H9 (cell line): ENCODE measurements at regions not wholly inside any gene's neighbourhood (a gene's known extent, or its start where the extent isn't known, plus 50 kb on each side); places are given as distances from the start of the nearest gene placed in this dataset.

Source experiments
- DNase-seq: peaks from one replicate; pipeline ENCODE4 v3.0.0-alpha.2; 2017
- H2AFZ ChIP-seq: one replicate; pipeline ENCODE4 v1.6.1; 2013; ENCODE audit warnings: mild to moderate bottlenecking, low read length, control low read depth, moderate library complexity
- H2AK5ac ChIP-seq: 2 replicates; pipeline ENCODE4 v1.6.1; 2013; ENCODE audit warnings: low read length, control low read depth, mixed read lengths; ENCODE audit not compliant: insufficient read length
- H2BK120ac ChIP-seq: one replicate; pipeline ENCODE4 v1.6.1; 2013; ENCODE audit warnings: low read depth, mild to moderate bottlenecking, low read length, control low read depth, inconsistent platforms; ENCODE audit not compliant: poor library complexity, severe bottlenecking
- H2BK12ac ChIP-seq: 2 replicates; pipeline ENCODE4 v1.6.1; 2013; ENCODE audit warnings: low read length, control low read depth, mixed read lengths, low read depth; ENCODE audit not compliant: insufficient read length
- H2BK15ac ChIP-seq: 2 replicates; pipeline ENCODE4 v1.6.1; 2013; ENCODE audit warnings: low read depth, low read length, control low read depth
- H2BK20ac ChIP-seq: one replicate; pipeline ENCODE4 v1.6.1; 2013; ENCODE audit warnings: low read depth, mild to moderate bottlenecking, low read length, control low read depth, inconsistent platforms; ENCODE audit not compliant: poor library complexity, severe bottlenecking
- H2BK5ac ChIP-seq: 2 replicates; pipeline ENCODE4 v1.6.1; 2013; ENCODE audit warnings: low read length, control low read depth, mixed read lengths; ENCODE audit not compliant: insufficient read length
- H3K14ac ChIP-seq: 2 replicates; pipeline ENCODE4 v1.6.1; 2013; ENCODE audit warnings: low read length, control low read depth; ENCODE audit not compliant: insufficient read depth
- H3K18ac ChIP-seq: 2 replicates; pipeline ENCODE4 v1.6.1; 2013; ENCODE audit warnings: low read depth, mild to moderate bottlenecking, mixed read lengths, low read length, control low read depth; ENCODE audit not compliant: insufficient read length
- H3K23ac ChIP-seq: 2 replicates; pipeline ENCODE4 v1.6.1; 2013; ENCODE audit warnings: low read length, control low read depth, mixed read lengths, low read depth; ENCODE audit not compliant: insufficient read length
- H3K23me2 ChIP-seq: 2 replicates; pipeline ENCODE4 v1.6.1; 2013; ENCODE audit warnings: low read depth, mild to moderate bottlenecking, mixed read lengths, low read length, control low read depth; ENCODE audit not compliant: insufficient read length, poor library complexity, severe bottlenecking
- H3K27ac ChIP-seq: 2 replicates; pipeline ENCODE4 v1.5.1; 2013; ENCODE audit warnings: low read length, control low read depth, mixed read lengths, low read depth; ENCODE audit not compliant: insufficient read length
- H3K27me3 ChIP-seq: 2 replicates; pipeline ENCODE4 v1.6.1; 2013; ENCODE audit warnings: low read length, control low read depth, inconsistent platforms; ENCODE audit not compliant: insufficient read depth
- H3K4ac ChIP-seq: 2 replicates; pipeline ENCODE4 v1.6.1; 2013; ENCODE audit warnings: low read depth, mild to moderate bottlenecking, control low read depth, inconsistent platforms, low read length, moderate library complexity
- H3K4me1 ChIP-seq: 2 replicates; pipeline ENCODE4 v1.6.1; 2013; ENCODE audit warnings: low read length, control low read depth, inconsistent platforms; ENCODE audit not compliant: insufficient read depth
- H3K4me2 ChIP-seq: 2 replicates; pipeline ENCODE4 v1.6.1; 2013; ENCODE audit warnings: low read length, control low read depth, mixed read lengths; ENCODE audit not compliant: insufficient read length, insufficient read depth
- H3K56ac ChIP-seq: 2 replicates; pipeline ENCODE4 v1.6.1; 2013; ENCODE audit warnings: low read depth, mild to moderate bottlenecking, mixed read lengths, low read length, control low read depth; ENCODE audit not compliant: insufficient read length
- H3K79me1 ChIP-seq: 2 replicates; pipeline ENCODE4 v1.6.1; 2013; ENCODE audit warnings: low read depth, mild to moderate bottlenecking, moderate library complexity, low read length, control low read depth, inconsistent platforms; ENCODE audit not compliant: insufficient read depth, poor library complexity, severe bottlenecking
- H3K79me2 ChIP-seq: 2 replicates; pipeline ENCODE4 v1.6.1; 2013; ENCODE audit warnings: low read length, control low read depth, inconsistent platforms; ENCODE audit not compliant: insufficient read depth
- H3K9ac ChIP-seq: 2 replicates; pipeline ENCODE4 v1.6.1; 2013; ENCODE audit warnings: low read length, control low read depth, mixed read lengths; ENCODE audit not compliant: insufficient read length; ENCODE audit errors: extremely low read depth
- H3K9me3 ChIP-seq: one replicate; pipeline ENCODE4 v1.6.1; 2013; ENCODE audit warnings: low read depth, low read length, inconsistent platforms; ENCODE audit not compliant: control insufficient read depth
- H3T11ph ChIP-seq: one replicate; pipeline ENCODE4 v1.6.1; 2013; ENCODE audit warnings: mild to moderate bottlenecking, low read length, control low read depth, inconsistent platforms
- H4K20me1 ChIP-seq: one replicate; pipeline ENCODE4 v1.6.1; 2013; ENCODE audit not compliant: control insufficient read depth, insufficient read length, insufficient read depth
- H4K5ac ChIP-seq: 2 replicates; pipeline ENCODE4 v1.6.1; 2013; ENCODE audit warnings: low read depth, mild to moderate bottlenecking, mixed read lengths, low read length, control low read depth; ENCODE audit not compliant: insufficient read length
- H4K8ac ChIP-seq: replicated peaks from 2 replicates; pipeline ENCODE4 v1.6.1; 2013; ENCODE audit warnings: low read length, control low read depth, mixed read lengths, low read depth; ENCODE audit not compliant: insufficient read length
- H4K91ac ChIP-seq: 2 replicates; pipeline ENCODE4 v1.6.1; 2013; ENCODE audit warnings: low read depth, mild to moderate bottlenecking, moderate library complexity, mixed read lengths, low read length, control low read depth; ENCODE audit not compliant: insufficient read length
- H3K27ac Mint-ChIP-seq, 3 experiments: 2 replicates in 2 of 3; 3 replicates in 1 of 3; pipeline ENCODE4 v1.8.0; 2020 to 2021; ENCODE audit warnings: mixed read lengths in 3 of 3, mild to moderate bottlenecking in 1 of 3, moderate library complexity in 1 of 3
- H3K27me3 Mint-ChIP-seq: 2 replicates; pipeline ENCODE4 v1.8.0; 2021; ENCODE audit warnings: low read depth, mild to moderate bottlenecking, moderate library complexity, mixed read lengths
- H3K36me3 Mint-ChIP-seq, 3 experiments: 2 replicates in 2 of 3; 3 replicates in 1 of 3; pipeline ENCODE4 v1.8.0; 2020 to 2021; ENCODE audit warnings: low read depth in 3 of 3, mixed read lengths in 3 of 3; ENCODE audit not compliant: insufficient read depth in 1 of 3
- H3K4me1 Mint-ChIP-seq, 2 experiments: 2 replicates each; pipeline ENCODE4 v1.8.0; 2020; ENCODE audit warnings: mixed read lengths in 2 of 2
- H3K4me3 Mint-ChIP-seq, 2 experiments: 2 replicates in 1 of 2; 3 replicates in 1 of 2; pipeline ENCODE4 v1.8.0; 2020 to 2021; ENCODE audit warnings: mild to moderate bottlenecking in 2 of 2, mixed read lengths in 2 of 2, moderate library complexity in 1 of 2
- H3K9me3 Mint-ChIP-seq, 2 experiments: 2 replicates in 1 of 2; 3 replicates in 1 of 2; pipeline ENCODE4 v1.8.0; 2020; ENCODE audit warnings: mild to moderate bottlenecking in 2 of 2, mixed read lengths in 2 of 2, moderate library complexity in 1 of 2
- WGBS: extraction: QIAGEN DNeasy Blood & Tissue Kit; methylation state at CpG from one replicate; pipeline ENCODE4 v1.1.7; 2013; ENCODE audit warnings: missing lambda C conversion rate, low lambda C conversion rate, mixed read lengths; ENCODE audit not compliant: insufficient read length; ENCODE audit errors: extremely low coverage; 5-methylcytosine and 5-hydroxymethylcytosine counted together
- TF ChIP-seq, protein P1 (sequence below): fragments of 200-600 bp; sonication (generic); conservative IDR thresholded peaks from 3 replicates; pipeline ENCODE4 v1.8.0; 2021; ENCODE audit warnings: antibody characterized with exemption, mild to moderate bottlenecking

DNA sequence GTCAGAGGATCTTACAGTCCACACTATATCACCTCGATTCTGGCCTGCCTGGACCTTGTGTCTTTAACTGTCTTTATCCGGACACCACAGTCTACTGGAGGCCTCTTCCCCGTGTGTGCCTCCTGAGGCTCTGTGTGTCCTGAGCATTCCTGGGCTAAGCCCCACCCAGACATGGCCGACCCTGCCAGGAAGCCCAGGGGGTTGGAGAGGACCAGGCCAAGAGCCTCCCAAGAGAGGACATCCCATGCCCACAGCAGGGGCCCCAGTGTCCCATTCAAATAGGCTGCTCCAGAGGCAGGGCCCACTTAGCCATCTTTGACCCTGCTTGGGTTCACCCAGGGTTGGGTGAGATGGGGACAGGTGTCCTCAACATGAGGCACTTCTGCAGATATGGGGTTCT lies 84.7 kb upstream of the OTOS start:
- Histone ChIP-seq H3K9me3 (no peaks in the 10 kb centered on the region), H3K23ac (no peak overlapping the region)

More for the DNA sequence above, 84.7 kb upstream of the OTOS start:
- Mint-ChIP-seq H3K36me3 (peaks cover 0 to 8% (median 2%) of the 10 kb centered on the region in 3 experiments; a peak in 3 of 7 replicates), H3K27me3 (peaks cover 39% of the 10 kb centered on the region), H3K9me3 (peaks cover 29 to 30% of the 10 kb centered on the region in 2 experiments), H3K4me1 (no peaks in the 10 kb centered on the region), H3K27ac (no peak overlapping the region), H3K4me3 (no peak overlapping the region)
- Histone ChIP-seq H4K91ac (no peak overlapping the region), H2AFZ (no peak overlapping the region), H3K79me2 (no peaks in the 10 kb centered on the region), H3K18ac (no peak overlapping the region), H3K4ac (no peak overlapping the region), H2BK120ac (no peak overlapping the region), H3K27ac (no peak overlapping the region), H3K4me2 (no peak overlapping the region), H4K8ac (no peak overlapping the region), H4K5ac (no peak overlapping the region), H3T11ph (no peak overlapping the region), H3K9ac (no peak overlapping the region), H2BK12ac (no peak overlapping the region), H3K4me1 (no peaks in the 10 kb centered on the region), H2BK20ac (no peak overlapping the region), H3K27me3 (no peaks in the 10 kb centered on the region), H2BK5ac (no peak overlapping the region), H3K14ac (no peak overlapping the region), H2BK15ac (no peak overlapping the region), H3K56ac (no peak overlapping the region), H3K23me2 (no peaks in the 10 kb centered on the region), H4K20me1 (no peaks in the 10 kb centered on the region), H2AK5ac (no peak overlapping the region), H3K79me1 (no peaks in the 10 kb centered on the region)
- WGBS: no CpG with 5 or more reads among the region's 4 CpGs
- no peak for DNase-seq
- TF ChIP-seq, protein P1, sequence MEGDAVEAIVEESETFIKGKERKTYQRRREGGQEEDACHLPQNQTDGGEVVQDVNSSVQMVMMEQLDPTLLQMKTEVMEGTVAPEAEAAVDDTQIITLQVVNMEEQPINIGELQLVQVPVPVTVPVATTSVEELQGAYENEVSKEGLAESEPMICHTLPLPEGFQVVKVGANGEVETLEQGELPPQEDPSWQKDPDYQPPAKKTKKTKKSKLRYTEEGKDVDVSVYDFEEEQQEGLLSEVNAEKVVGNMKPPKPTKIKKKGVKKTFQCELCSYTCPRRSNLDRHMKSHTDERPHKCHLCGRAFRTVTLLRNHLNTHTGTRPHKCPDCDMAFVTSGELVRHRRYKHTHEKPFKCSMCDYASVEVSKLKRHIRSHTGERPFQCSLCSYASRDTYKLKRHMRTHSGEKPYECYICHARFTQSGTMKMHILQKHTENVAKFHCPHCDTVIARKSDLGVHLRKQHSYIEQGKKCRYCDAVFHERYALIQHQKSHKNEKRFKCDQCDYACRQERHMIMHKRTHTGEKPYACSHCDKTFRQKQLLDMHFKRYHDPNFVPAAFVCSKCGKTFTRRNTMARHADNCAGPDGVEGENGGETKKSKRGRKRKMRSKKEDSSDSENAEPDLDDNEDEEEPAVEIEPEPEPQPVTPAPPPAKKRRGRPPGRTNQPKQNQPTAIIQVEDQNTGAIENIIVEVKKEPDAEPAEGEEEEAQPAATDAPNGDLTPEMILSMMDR: no peak
